ENCODE measurements at regions not wholly inside any gene's neighbourhood (a gene's known extent, or its start where the extent isn't known, plus 50 kb on each side); places are given as distances from the start of the nearest gene placed in this dataset.
"Not testable (repeated sequence)": the region's sequence is repeated elsewhere in the genome, so short reads cannot be mapped to it uniquely, and the experiment has no call there.

- H3K4me1 ChIP-seq (ENCODE audit: control insufficient read depth in 2 of 3, insufficient read depth in 2 of 3, low read depth in 1 of 3, low read length in 3 of 3) = peaks cover 0 to 3% (median 0%) of the 10 kb centered on the region in 3 donors
- no peaks in the 10 kb centered on the region for H3K9me3 ChIP-seq (ENCODE audit: control insufficient read depth in 2 of 3, insufficient read depth in 1 of 3, low read length in 3 of 3)
- DNase-seq (no peak), FAIRE-seq (no peak)
- no peak overlapping the region for H3K4me3 ChIP-seq (ENCODE audit: low read length in 3 of 3)
- H3K27ac ChIP-seq (ENCODE audit: low read depth in 2 of 2, low read length in 2 of 2) = no peak overlapping the region
- no peak overlapping the region for H3K9ac ChIP-seq (ENCODE audit: low read length in 3 of 3)
- intact Hi-C loops (cut with DNase I) = no loop called here
- no peaks in the 10 kb centered on the region for H3K27me3 ChIP-seq (ENCODE audit: control insufficient read depth, insufficient read depth, low read length)
- H3K36me3 ChIP-seq (ENCODE audit: control insufficient read depth in 2 of 3, insufficient read depth in 3 of 3, low read length in 3 of 3) = no peaks in the 10 kb centered on the region
- TF ChIP-seq, protein P1, sequence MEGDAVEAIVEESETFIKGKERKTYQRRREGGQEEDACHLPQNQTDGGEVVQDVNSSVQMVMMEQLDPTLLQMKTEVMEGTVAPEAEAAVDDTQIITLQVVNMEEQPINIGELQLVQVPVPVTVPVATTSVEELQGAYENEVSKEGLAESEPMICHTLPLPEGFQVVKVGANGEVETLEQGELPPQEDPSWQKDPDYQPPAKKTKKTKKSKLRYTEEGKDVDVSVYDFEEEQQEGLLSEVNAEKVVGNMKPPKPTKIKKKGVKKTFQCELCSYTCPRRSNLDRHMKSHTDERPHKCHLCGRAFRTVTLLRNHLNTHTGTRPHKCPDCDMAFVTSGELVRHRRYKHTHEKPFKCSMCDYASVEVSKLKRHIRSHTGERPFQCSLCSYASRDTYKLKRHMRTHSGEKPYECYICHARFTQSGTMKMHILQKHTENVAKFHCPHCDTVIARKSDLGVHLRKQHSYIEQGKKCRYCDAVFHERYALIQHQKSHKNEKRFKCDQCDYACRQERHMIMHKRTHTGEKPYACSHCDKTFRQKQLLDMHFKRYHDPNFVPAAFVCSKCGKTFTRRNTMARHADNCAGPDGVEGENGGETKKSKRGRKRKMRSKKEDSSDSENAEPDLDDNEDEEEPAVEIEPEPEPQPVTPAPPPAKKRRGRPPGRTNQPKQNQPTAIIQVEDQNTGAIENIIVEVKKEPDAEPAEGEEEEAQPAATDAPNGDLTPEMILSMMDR (IDR thresholded peaks at IDR 0.05; ENCODE audit: borderline replicate concordance, extremely low read depth, insufficient read depth) = no peak
Observed at GRCh38 chr3:6062261-6063187, 798.4 kb upstream of the GRM7 start.

DNA sequence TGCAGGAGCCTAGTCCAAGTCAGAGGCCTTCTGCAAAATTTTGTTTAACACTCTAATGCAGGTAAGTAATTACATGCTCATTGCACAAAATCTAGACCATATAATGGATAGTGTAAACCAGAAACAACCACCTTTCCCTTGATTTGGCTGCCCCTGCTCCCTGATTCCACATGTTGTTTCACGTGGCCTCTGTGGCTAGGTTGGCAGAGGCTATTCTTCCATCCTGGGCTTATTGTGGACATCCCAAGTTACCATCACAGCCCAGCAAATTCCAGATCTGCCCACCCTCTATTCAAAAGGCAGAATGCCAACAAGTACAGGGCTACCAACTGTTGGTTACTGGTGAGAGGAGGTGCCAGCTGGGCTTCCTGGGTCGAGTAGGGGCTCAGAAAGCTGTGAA is 794.5 kb upstream of the GRM7 start:
- Histone ChIP-seq H3K4me3 (ENCODE audit: low read length in 3 of 3) (no peak overlapping the region), H3K27me3 (ENCODE audit: control insufficient read depth, insufficient read depth, low read length) (no peaks in the 10 kb centered on the region), H3K27ac (ENCODE audit: low read depth in 2 of 2, low read length in 2 of 2) (no peak overlapping the region), H3K9ac (ENCODE audit: low read length in 3 of 3) (no peak overlapping the region), H3K36me3 (ENCODE audit: control insufficient read depth in 2 of 3, insufficient read depth in 3 of 3, low read length in 3 of 3) (no peaks in the 10 kb centered on the region), H3K4me1 (ENCODE audit: control insufficient read depth in 2 of 3, insufficient read depth in 2 of 3, low read depth in 1 of 3, low read length in 3 of 3) (peaks cover 0 to 3% (median 0%) of the 10 kb centered on the region in 3 donors), H3K9me3 (ENCODE audit: control insufficient read depth in 2 of 3, insufficient read depth in 1 of 3, low read length in 3 of 3) (no peaks in the 10 kb centered on the region)
- TF ChIP-seq, protein P1 (IDR thresholded peaks at IDR 0.05; ENCODE audit: borderline replicate concordance, extremely low read depth, insufficient read depth) = no peak
- DNase-seq = peak in 1 of 5 donors; percentile 20
- FAIRE-seq = no peak
- intact Hi-C loops (cut with DNase I) = no loop called here

GRCh38 chr3:6066868-6067578 is 793.9 kb upstream of the GRM7 start:
- H3K36me3 ChIP-seq (ENCODE audit: control insufficient read depth in 2 of 3, insufficient read depth in 3 of 3, low read length in 3 of 3); H3K4me1 ChIP-seq (ENCODE audit: control insufficient read depth in 2 of 3, insufficient read depth in 2 of 3, low read depth in 1 of 3, low read length in 3 of 3); H3K9me3 ChIP-seq (ENCODE audit: control insufficient read depth in 2 of 3, insufficient read depth in 1 of 3, low read length in 3 of 3); H3K9ac ChIP-seq (ENCODE audit: low read length in 3 of 3); FAIRE-seq; H3K27ac ChIP-seq (ENCODE audit: low read depth in 2 of 2, low read length in 2 of 2); intact Hi-C loops (cut with DNase I); H3K27me3 ChIP-seq (ENCODE audit: control insufficient read depth, insufficient read depth, low read length): not testable (repeated sequence)
- peak in 4 of 5 donors; percentile 12 to 53 (median 42) for DNase-seq
- H3K4me3 ChIP-seq (ENCODE audit: low read length in 3 of 3) = peak overlapping the region in 2 of 3 donors; percentile 20 to 43

DNA sequence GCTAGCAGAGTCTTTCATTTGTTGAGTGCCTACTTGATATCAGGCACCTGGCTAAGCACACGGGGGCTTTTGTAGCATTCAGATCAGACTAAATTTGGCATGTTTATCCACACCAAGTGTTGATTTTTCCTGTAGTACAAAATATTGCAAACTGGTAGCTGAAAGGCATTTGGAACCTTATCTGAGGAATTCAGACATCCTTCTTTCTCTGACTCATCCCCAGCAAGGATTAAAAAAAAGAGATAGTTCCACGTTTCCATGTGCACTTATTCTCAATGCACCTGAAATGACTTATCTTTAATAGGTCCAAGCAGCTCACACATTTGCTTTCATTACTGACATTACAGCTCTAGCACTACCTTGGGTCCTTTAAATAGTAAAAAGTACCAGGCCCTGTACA is 786.0 kb upstream of the GRM7 start:
- H3K9ac ChIP-seq (ENCODE audit: low read length in 3 of 3) = no peak overlapping the region
- H3K36me3 ChIP-seq (ENCODE audit: control insufficient read depth in 2 of 3, insufficient read depth in 3 of 3, low read length in 3 of 3) = no peaks in the 10 kb centered on the region
- TF ChIP-seq, protein P1 (IDR thresholded peaks at IDR 0.05; ENCODE audit: borderline replicate concordance, extremely low read depth, insufficient read depth) = no peak
- H3K27ac ChIP-seq (ENCODE audit: low read depth in 2 of 2, low read length in 2 of 2) = no peak overlapping the region
- FAIRE-seq = no peak
- intact Hi-C loops (cut with DNase I) = no loop called here
- no peaks in the 10 kb centered on the region for H3K27me3 ChIP-seq (ENCODE audit: control insufficient read depth, insufficient read depth, low read length)
- H3K9me3 ChIP-seq (ENCODE audit: control insufficient read depth in 2 of 3, insufficient read depth in 1 of 3, low read length in 3 of 3) = no peaks in the 10 kb centered on the region
- no peak overlapping the region for H3K4me3 ChIP-seq (ENCODE audit: low read length in 3 of 3)
- DNase-seq = no peak
- H3K4me1 ChIP-seq (ENCODE audit: control insufficient read depth in 2 of 3, insufficient read depth in 2 of 3, low read depth in 1 of 3, low read length in 3 of 3) = no peaks in the 10 kb centered on the region

Data from kidney (tissue), 13 donors.